LHCN-M2 (cell line): ENCODE measurements at regions not wholly inside any gene's neighbourhood (a gene's known extent, or its start where the extent isn't known, plus 50 kb on each side); places are given as distances from the start of the nearest gene placed in this dataset.
"Not testable (repeated sequence)": the region's sequence is repeated elsewhere in the genome, so short reads cannot be mapped to it uniquely, and the experiment has no call there.

Experiments used
- DNase-seq: peaks from one replicate; pipeline ENCODE4 v3.0.0-alpha.2; 2012; ENCODE audit warnings: low read depth

GRCh38 chr14:51342226-51342625 lies 102.2 kb downstream of the TMX1 start:
- DNase-seq, result peak; percentile 61

GRCh38 chr14:51351997-51352396 lies 112.0 kb downstream of the TMX1 start:
- DNase-seq, result no peak

GRCh38 chr14:51353901-51354300 lies 113.9 kb downstream of the TMX1 start:
- no peak for DNase-seq

- DNase-seq, result no peak
These were observed 114.8 kb downstream of the TMX1 start for GRCh38 chr14:51354846-51355245.

- no peak for DNase-seq
These were observed 116.3 kb downstream of the TMX1 start for GRCh38 chr14:51356381-51356780.

- no peak for DNase-seq
These were observed 117.2 kb downstream of the TMX1 start for GRCh38 chr14:51357250-51357649.

GRCh38 chr14:51360592-51360991 lies 120.5 kb downstream of the TMX1 start:
- DNase-seq, result no peak

- DNase-seq, result no peak
These were observed 125.4 kb downstream of the TMX1 start for GRCh38 chr14:51365241-51365965.

GRCh38 chr14:51366460-51366859 lies 126.4 kb downstream of the TMX1 start:
- DNase-seq, result not testable (repeated sequence)

- not testable (repeated sequence) for DNase-seq
These were observed 127.0 kb downstream of the TMX1 start for GRCh38 chr14:51366866-51367599.

GRCh38 chr14:51367600-51367931 lies 127.5 kb downstream of the TMX1 start:
- DNase-seq, result peak; percentile 70

- DNase-seq, result peak; percentile 98
These were observed 128.7 kb downstream of the TMX1 start for GRCh38 chr14:51368721-51369163.

GRCh38 chr14:51369814-51370213 lies 129.8 kb downstream of the TMX1 start:
- DNase-seq, result no peak

- DNase-seq, result peak; percentile 80
These were observed 130.8 kb downstream of the TMX1 start for GRCh38 chr14:51370758-51371386.

- DNase-seq, result not testable (repeated sequence)
These were observed 137.1 kb downstream of the TMX1 start for GRCh38 chr14:51377186-51377585.

- DNase-seq, result no peak
These were observed 142.5 kb downstream of the TMX1 start for GRCh38 chr14:51382506-51382905.

GRCh38 chr14:51386411-51386810 lies 146.4 kb downstream of the TMX1 start:
- no peak for DNase-seq

GRCh38 chr14:51386983-51387735 lies 147.1 kb downstream of the TMX1 start:
- DNase-seq, result peak; percentile 74

- DNase-seq, result no peak
These were observed 152.4 kb downstream of the TMX1 start for GRCh38 chr14:51392416-51392815.

- no peak for DNase-seq
These were observed 154.3 kb downstream of the TMX1 start for GRCh38 chr14:51394384-51394783.

- DNase-seq, result no peak
These were observed 154.8 kb downstream of the TMX1 start for GRCh38 chr14:51394804-51395203.

GRCh38 chr14:51395361-51395849 lies 155.4 kb downstream of the TMX1 start:
- peak; percentile 98 for DNase-seq
